ENCODE measurements at regions not wholly inside any gene's neighbourhood (a gene's known extent, or its start where the extent isn't known, plus 50 kb on each side); places are given as distances from the start of the nearest gene placed in this dataset.

DNA sequence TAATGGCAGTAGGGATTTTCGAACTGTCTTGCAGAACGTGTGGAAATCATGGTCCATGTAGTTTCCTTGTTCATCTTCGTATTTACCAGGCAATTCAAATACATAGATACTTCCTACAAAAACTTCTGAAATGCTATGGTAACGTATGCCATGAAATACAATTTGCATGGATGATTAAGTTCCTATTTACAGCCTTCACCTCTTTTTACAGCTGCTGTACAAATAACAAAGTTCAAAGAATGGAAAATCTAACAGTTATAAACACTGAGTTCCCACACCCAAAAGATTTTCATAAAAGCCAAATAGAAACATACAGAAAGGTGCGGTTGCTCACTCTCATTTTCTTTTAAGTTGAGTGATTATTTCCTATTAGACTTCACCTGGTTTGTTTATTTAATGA lies 115.8 kb upstream of the TNFSF11 start:
- Histone ChIP-seq H3K36me3 (no peaks in the 10 kb centered on the region), H3K27me3 (no peaks in the 10 kb centered on the region), H3K27ac (no peak overlapping the region), H3K9me3 (ENCODE audit: low read depth) (no peaks in the 10 kb centered on the region), H3K4me3 (no peak overlapping the region), H3K4me1 (ENCODE audit: low read depth) (no peaks in the 10 kb centered on the region)
- no peak for DNase-seq (ENCODE audit: low read depth in 1 of 2, low spot score in 1 of 2)
- TF ChIP-seq, protein P1, sequence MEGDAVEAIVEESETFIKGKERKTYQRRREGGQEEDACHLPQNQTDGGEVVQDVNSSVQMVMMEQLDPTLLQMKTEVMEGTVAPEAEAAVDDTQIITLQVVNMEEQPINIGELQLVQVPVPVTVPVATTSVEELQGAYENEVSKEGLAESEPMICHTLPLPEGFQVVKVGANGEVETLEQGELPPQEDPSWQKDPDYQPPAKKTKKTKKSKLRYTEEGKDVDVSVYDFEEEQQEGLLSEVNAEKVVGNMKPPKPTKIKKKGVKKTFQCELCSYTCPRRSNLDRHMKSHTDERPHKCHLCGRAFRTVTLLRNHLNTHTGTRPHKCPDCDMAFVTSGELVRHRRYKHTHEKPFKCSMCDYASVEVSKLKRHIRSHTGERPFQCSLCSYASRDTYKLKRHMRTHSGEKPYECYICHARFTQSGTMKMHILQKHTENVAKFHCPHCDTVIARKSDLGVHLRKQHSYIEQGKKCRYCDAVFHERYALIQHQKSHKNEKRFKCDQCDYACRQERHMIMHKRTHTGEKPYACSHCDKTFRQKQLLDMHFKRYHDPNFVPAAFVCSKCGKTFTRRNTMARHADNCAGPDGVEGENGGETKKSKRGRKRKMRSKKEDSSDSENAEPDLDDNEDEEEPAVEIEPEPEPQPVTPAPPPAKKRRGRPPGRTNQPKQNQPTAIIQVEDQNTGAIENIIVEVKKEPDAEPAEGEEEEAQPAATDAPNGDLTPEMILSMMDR (IDR thresholded peaks at IDR 0.05; ENCODE audit: low read depth, low read length): no peak

- no peak for DNase-seq (ENCODE audit: low read depth in 1 of 2, low spot score in 1 of 2)
- no peaks in the 10 kb centered on the region for H3K9me3 ChIP-seq (ENCODE audit: low read depth)
- H3K27me3 ChIP-seq: no peaks in the 10 kb centered on the region
- H3K36me3 ChIP-seq: no peaks in the 10 kb centered on the region
- H3K27ac ChIP-seq: no peak overlapping the region
- no peak overlapping the region for H3K4me3 ChIP-seq
- TF ChIP-seq, protein P1 (IDR thresholded peaks at IDR 0.05; ENCODE audit: low read depth, low read length): no peak
- H3K4me1 ChIP-seq (ENCODE audit: low read depth): no peaks in the 10 kb centered on the region
These were observed 107.8 kb upstream of the TNFSF11 start for GRCh38 chr13:42466123-42466522.

DNA sequence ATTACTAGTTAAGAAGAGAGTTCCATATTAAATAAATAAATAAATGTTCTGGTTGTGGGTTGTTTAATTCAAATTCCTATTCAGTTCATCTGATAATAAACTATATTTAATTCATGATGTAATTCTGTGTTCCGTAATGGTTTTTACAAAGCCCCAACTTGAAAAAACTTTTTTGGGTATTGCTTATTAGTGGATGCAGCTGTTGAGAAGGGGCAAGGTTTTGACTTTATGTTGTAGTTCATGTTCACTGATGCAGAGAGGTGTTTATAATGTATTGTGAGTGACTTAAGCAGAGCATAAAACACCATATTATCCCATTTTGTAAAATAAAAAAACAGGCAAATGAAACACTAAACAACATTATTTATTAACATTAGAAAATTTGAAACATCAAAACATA lies 107.3 kb upstream of the TNFSF11 start:
- Histone ChIP-seq H3K27me3 (no peaks in the 10 kb centered on the region), H3K36me3 (no peaks in the 10 kb centered on the region), H3K27ac (no peak overlapping the region), H3K9me3 (ENCODE audit: low read depth) (no peaks in the 10 kb centered on the region), H3K4me3 (no peak overlapping the region), H3K4me1 (ENCODE audit: low read depth) (no peaks in the 10 kb centered on the region)
- DNase-seq (ENCODE audit: low read depth in 1 of 2, low spot score in 1 of 2): no peak
- TF ChIP-seq, protein P1 (IDR thresholded peaks at IDR 0.05; ENCODE audit: low read depth, low read length): no peak

DNA sequence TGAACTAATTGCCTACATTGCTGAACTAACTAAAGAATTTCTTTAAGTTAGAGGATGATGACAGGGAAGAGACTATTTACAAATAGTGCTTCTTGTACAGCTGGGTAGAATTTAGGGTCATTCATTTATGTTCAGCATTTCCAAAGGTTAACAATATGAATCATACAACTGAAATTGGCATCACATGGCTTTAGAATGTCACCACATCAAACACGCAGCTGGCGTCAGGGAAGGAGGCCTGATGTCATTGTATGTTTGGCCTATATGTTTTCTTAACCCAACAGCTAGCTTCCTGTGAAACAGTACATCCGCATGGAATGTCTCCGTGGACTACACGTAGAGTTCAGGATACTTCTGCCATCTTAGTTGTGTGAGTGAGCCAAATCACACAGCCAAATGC lies 99.0 kb upstream of the TNFSF11 start:
- Histone ChIP-seq H3K4me3 (no peak overlapping the region), H3K27ac (no peak overlapping the region), H3K36me3 (no peaks in the 10 kb centered on the region), H3K27me3 (no peaks in the 10 kb centered on the region), H3K4me1 (ENCODE audit: low read depth) (no peaks in the 10 kb centered on the region), H3K9me3 (ENCODE audit: low read depth) (no peaks in the 10 kb centered on the region)
- peak in 1 of 2 donors; percentile 45 for DNase-seq (ENCODE audit: low read depth in 1 of 2, low spot score in 1 of 2)
- TF ChIP-seq, protein P1 (IDR thresholded peaks at IDR 0.05; ENCODE audit: low read depth, low read length): no peak

GRCh38 chr13:42477596-42478190 lies 96.3 kb upstream of the TNFSF11 start:
- TF ChIP-seq, protein P1 (IDR thresholded peaks at IDR 0.05; ENCODE audit: low read depth, low read length): no peak
- Histone ChIP-seq H3K27me3 (no peaks in the 10 kb centered on the region), H3K27ac (no peak overlapping the region)

More at GRCh38 chr13:42477596-42478190, 96.3 kb upstream of the TNFSF11 start:
- no peak overlapping the region for H3K4me3 ChIP-seq
- H3K9me3 ChIP-seq (ENCODE audit: low read depth): no peaks in the 10 kb centered on the region
- H3K4me1 ChIP-seq (ENCODE audit: low read depth): no peaks in the 10 kb centered on the region
- peak in 1 of 2 donors; percentile 43 for DNase-seq (ENCODE audit: low read depth in 1 of 2, low spot score in 1 of 2)
- no peaks in the 10 kb centered on the region for H3K36me3 ChIP-seq
